NCI-H1694 treated with DMSO at 0.1 percent for 48 hours (cell line): ENCODE measurements at regions not wholly inside any gene's neighbourhood (a gene's known extent, or its start where the extent isn't known, plus 50 kb on each side); places are given as distances from the start of the nearest gene placed in this dataset.

Source experiments
- DNase-seq: peaks from one replicate; lab custom pipeline; 2025; lab: John Stamatoyannopoulos, UW

- no peak for DNase-seq
Observed at GRCh38 chr7:39890411-39890810, 59.6 kb upstream of the CDK13 start.

- DNase-seq: no peak
Observed at GRCh38 chr7:39891894-39892293, 58.2 kb upstream of the CDK13 start.

GRCh38 chr7:39892361-39892760, 57.7 kb upstream of the CDK13 start:
- DNase-seq: no peak

- DNase-seq: no peak
Observed at GRCh38 chr7:39894904-39895303, 55.2 kb upstream of the CDK13 start.

- no peak for DNase-seq
Observed at GRCh38 chr7:39896840-39897239, 53.2 kb upstream of the CDK13 start.

- DNase-seq: no peak
Observed at GRCh38 chr7:39898867-39899266, 51.2 kb upstream of the CDK13 start.
